ENCODE measurements at regions not wholly inside any gene's neighbourhood (a gene's known extent, or its start where the extent isn't known, plus 50 kb on each side); places are given as distances from the start of the nearest gene placed in this dataset.

GRCh38 chr5:35383041-35383440 is 152.8 kb upstream of the PRLR start:
- no peak for TF ChIP-seq EZH2 (IDR thresholded peaks at IDR 0.05; ENCODE audit: borderline replicate concordance, low read length)
- TF ChIP-seq, protein P1, sequence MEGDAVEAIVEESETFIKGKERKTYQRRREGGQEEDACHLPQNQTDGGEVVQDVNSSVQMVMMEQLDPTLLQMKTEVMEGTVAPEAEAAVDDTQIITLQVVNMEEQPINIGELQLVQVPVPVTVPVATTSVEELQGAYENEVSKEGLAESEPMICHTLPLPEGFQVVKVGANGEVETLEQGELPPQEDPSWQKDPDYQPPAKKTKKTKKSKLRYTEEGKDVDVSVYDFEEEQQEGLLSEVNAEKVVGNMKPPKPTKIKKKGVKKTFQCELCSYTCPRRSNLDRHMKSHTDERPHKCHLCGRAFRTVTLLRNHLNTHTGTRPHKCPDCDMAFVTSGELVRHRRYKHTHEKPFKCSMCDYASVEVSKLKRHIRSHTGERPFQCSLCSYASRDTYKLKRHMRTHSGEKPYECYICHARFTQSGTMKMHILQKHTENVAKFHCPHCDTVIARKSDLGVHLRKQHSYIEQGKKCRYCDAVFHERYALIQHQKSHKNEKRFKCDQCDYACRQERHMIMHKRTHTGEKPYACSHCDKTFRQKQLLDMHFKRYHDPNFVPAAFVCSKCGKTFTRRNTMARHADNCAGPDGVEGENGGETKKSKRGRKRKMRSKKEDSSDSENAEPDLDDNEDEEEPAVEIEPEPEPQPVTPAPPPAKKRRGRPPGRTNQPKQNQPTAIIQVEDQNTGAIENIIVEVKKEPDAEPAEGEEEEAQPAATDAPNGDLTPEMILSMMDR (conservative IDR thresholded peaks at IDR 0.05 in 1 of 2, IDR thresholded peaks at IDR 0.05 in 1 of 2; ENCODE audit: extremely low read depth in 1 of 2, insufficient read depth in 1 of 2, low read depth in 1 of 2, low read length in 2 of 2) = no peak

Measured in mammary epithelial cell (primary cell).